22Rv1 (cell line): ENCODE measurements at regions not wholly inside any gene's neighbourhood (a gene's known extent, or its start where the extent isn't known, plus 50 kb on each side); places are given as distances from the start of the nearest gene placed in this dataset.

Source experiments
- ZFX ChIP-seq: fragments of 450-650 bp; IDR thresholded peaks from 2 replicates; pipeline ENCODE4 v1.6.1; 2017; ENCODE audit warnings: antibody characterized with exemption, borderline replicate concordance
- TF ChIP-seq, protein P1 (sequence below): fragments of 450-650 bp; IDR thresholded peaks from 2 replicates; pipeline ENCODE4 v1.5.1; 2017; ENCODE audit warnings: mild to moderate bottlenecking

GRCh38 chr16:85275533-85276249 lies 163.4 kb upstream of the CIBAR2 start:
- TF ChIP-seq, protein P1, sequence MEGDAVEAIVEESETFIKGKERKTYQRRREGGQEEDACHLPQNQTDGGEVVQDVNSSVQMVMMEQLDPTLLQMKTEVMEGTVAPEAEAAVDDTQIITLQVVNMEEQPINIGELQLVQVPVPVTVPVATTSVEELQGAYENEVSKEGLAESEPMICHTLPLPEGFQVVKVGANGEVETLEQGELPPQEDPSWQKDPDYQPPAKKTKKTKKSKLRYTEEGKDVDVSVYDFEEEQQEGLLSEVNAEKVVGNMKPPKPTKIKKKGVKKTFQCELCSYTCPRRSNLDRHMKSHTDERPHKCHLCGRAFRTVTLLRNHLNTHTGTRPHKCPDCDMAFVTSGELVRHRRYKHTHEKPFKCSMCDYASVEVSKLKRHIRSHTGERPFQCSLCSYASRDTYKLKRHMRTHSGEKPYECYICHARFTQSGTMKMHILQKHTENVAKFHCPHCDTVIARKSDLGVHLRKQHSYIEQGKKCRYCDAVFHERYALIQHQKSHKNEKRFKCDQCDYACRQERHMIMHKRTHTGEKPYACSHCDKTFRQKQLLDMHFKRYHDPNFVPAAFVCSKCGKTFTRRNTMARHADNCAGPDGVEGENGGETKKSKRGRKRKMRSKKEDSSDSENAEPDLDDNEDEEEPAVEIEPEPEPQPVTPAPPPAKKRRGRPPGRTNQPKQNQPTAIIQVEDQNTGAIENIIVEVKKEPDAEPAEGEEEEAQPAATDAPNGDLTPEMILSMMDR: peak; percentile 96
- no peak for TF ChIP-seq ZFX
